HG03039 (cell line): ENCODE measurements at regions not wholly inside any gene's neighbourhood (a gene's known extent, or its start where the extent isn't known, plus 50 kb on each side); places are given as distances from the start of the nearest gene placed in this dataset.

Source experiments
- ATAC-seq: cut with Tn5 transposase; IDR thresholded peaks from one replicate; pipeline ENCODE4 v1.9.1; 2021; ENCODE audit warnings: mild to moderate bottlenecking, moderate library complexity; ENCODE audit not compliant: unreplicated experiment

GRCh38 chr3:117358717-117359314 lies 649.2 kb downstream of the TUSC7 start:
- no peak for ATAC-seq

DNA sequence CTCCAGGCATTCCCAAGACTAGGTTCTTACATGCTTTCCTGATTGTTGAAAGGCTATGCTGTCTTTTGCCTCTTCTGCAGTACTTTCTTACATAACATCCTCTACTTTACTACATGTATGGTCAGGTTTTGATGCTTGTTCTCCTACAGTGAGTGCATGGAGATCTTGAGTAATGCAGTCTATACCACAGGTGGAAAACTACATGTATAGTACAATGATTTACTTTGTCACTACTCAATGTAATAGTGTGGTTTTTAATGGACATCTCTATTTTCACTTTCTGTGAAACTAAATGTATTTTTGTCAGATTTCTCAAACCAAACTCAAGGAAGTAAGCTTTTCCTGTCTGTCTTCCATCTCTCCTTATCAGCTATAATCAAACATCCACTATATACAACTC lies 657.0 kb downstream of the TUSC7 start:
- ATAC-seq = no peak

GRCh38 chr3:117367861-117368260 lies 658.3 kb downstream of the TUSC7 start:
- no peak for ATAC-seq

DNA sequence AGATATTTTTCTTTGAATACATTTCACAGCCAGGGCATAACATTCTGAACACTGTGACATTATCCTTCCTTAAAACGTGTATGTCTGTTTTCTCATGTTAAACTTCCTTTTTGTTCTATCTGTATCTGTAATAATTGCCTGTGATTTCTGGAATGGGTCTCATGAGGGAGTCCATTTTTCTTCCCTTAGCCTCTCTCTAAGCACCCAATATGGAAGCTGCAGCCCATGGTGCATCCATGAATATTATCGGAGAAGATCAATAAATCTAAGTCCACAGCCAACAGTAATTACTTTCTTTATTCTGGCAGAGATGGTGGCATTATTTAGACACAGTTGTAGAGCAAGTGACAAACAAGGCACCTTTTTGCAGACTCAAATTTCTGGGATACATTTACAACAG lies 671.1 kb downstream of the TUSC7 start:
- ATAC-seq = no peak

DNA sequence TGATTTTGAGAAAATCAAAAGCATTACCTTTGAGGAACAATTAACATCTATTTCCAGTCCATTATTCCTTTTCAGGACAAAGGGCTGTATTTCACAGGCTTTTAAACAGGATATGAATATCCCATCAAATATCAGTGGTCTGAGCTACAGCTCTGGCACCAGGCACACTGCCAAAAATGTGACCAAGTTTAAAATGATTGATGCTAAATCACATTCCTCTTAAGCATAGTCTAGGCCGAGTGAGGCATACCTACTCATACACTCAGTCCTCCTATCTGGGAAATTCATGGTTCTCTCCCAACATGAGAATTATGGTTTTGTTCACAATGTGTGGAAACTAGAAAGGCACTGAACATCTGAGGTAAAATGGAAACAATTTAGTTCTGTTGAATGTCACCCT lies 683.5 kb downstream of the TUSC7 start:
- ATAC-seq = no peak

- ATAC-seq = no peak
Measured at GRCh38 chr3:117398141-117398899, 688.7 kb downstream of the TUSC7 start.

DNA sequence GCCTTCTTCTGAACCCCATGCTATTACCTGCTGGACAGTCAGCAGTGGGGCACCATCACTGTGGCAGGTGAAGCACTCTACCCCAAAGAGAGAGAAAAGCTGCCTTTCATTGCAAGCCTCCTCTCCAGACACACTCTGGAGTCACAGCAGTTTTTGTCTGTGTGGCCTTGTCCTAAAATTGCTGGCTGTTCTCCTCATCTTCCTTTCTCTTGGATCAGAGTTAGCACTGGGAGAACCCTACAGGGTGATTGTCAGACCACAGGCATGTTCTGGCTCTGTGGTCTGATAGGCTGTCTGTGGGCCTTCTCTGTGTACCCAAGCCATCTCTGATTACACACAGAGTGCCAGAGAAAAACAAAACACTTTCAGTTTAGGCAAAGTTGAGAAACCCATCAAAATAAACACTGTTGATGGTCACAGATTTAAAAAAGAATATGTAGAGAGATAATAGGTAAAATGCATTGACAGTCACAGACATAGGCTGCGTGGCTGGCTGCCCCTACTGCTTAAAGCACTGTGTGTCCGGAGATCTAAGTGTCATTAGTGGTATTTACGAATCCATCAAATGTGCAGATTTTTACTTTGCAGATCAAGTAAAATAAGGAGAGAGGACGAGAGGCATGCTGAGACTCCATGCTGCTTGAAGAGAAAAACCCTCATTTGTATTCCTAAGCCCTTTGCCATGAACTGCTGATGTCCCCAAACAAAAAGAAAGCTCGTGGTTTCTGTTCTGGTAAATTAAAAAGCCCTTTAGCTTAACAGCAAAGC lies 689.9 kb downstream of the TUSC7 start:
- ATAC-seq = no peak

DNA sequence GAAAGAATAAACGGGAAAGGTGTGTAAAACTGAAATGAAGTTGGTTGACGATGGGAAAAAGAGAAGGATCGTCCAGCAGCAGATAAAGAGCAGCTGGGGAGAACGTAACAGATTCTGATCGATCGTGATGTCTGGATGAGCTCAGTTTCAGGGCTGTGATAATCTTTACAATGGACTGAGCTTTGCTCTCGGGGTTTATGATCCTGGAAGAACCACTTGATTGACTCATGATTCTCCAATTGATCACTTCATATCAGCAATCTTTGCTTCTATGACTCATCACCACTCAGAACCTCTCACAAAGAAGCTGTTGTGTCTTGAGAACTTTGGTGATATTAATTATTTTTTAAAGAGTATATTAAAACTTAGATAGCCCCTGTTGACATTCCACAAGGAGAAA lies 690.7 kb downstream of the TUSC7 start:
- ATAC-seq = no peak

DNA sequence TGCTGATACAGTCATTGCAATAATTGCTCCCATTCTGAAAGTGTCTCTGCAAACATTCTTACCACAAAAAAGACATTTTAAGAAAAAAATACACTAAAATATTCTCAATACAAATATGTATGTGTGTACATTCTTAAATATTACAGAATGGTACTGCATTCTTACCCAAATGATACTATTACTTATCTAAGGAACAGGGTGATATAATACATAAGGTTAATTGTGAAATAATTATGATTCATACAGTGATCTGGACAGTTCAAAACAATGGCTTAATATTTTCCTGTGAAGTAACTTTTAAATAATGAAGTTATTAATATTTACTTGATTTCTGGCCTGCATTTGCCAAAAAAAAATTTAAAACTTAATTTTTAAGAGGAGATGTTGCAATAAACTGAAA lies 694.6 kb downstream of the TUSC7 start:
- ATAC-seq = no peak

DNA sequence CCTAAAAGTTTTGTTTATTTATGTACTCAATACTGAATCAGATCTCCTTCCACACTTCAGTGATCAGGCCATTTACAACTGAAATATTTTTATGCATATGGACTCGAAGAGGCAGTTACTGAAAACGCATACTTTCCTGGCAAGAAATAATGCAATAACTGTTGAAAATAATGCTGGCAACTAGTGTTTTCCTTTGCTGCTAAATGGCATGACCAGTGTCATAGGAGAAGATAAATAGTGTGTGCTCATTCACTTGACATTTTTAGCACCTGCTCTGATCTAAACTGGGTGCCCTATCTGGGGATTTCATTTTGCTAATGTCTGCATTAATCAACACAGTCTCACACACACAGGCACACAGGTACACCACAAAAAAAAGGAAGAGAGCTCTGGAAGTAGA lies 695.2 kb downstream of the TUSC7 start:
- ATAC-seq = no peak

DNA sequence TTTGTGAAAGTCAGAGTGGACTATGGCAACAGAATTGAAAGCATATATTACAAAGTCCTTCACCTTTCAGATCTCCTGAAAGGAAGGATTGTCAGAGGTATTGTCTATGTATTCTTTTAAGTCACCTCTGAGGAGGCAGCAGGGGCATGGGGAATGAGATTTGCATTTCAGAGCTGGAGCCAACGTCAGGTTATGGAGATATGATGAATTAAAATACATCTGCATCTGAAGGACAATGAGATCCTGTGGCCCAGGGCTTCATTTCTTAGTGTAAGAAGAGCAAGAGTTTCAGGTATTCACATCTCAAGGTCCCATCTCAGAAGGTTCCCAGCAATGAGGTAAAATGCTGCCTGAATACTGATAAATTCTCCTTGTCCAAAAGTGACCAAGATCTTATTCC lies 695.8 kb downstream of the TUSC7 start:
- no peak for ATAC-seq

DNA sequence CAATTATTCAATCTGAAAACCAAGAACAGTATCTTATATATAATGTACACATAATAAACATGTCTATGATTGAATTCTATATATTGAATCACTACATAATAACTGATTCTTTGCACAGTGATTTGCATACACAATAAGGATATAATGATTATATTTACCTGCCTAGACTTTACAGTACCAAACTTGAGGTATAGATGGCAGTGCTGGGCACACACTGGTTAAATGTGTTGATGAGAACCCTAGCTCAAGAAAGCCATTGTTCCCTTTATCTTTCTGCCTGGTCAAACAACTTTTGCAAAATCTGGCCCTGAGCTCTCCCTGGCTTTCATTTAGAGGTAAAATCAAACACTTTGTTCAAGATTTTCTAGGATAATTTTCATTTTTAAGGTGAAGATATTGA lies 697.7 kb downstream of the TUSC7 start:
- ATAC-seq = no peak

DNA sequence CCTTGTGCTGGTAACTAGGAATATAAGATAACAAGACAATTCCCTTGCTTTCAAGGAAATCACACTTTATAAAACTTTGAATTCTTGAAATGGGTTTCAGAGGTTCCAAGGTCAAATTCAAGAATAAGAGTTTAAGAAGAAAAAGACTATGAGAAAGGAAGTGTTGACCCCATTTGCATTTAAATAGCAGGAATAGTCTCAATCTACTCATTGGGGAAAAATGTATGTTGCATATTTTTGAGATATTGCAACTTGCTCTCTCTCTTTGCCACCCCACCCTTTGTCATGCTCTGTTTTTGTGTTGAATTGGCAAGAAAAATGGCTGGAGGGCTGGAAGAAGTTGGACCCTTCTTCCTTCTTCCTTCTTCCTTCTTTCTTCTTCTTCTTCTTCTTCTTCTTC lies 699.2 kb downstream of the TUSC7 start:
- no peak for ATAC-seq

- ATAC-seq = no peak
Measured at GRCh38 chr3:117409256-117409655, 699.7 kb downstream of the TUSC7 start.

DNA sequence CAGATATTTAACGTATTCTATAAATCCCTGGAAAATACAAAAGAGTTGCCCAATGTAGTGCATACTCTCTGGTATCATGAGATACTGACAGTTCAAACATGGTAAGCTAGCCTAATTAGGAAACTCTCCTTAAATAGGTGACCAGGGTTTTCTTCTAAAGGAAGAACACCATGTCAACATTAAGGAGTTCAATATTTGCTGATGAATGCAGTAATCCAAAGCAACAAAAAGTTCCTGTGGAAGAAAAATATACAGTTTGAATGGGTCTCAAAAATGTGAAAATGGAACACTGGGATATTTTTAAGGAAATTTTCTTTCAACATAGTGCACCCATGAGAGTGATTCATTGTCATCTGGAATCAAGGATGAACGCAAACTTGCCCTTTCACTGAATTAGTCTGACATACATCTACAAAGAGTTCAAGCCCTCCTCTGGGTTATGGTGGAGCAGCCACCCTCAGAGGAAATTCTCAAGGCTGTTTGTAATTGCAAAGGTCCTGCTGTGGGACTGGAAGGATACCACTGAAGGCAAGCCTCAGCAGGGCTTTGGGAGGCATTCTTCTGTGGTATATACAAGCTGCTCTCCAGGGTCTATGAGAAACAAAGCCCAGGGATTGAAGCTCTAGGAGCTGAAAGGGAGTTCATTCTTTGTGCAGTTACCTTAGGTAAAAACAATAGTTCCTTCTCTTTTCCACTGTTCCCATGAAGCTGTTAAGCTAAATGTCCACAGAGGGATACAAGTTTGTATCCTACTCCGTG lies 700.3 kb downstream of the TUSC7 start:
- no peak for ATAC-seq

DNA sequence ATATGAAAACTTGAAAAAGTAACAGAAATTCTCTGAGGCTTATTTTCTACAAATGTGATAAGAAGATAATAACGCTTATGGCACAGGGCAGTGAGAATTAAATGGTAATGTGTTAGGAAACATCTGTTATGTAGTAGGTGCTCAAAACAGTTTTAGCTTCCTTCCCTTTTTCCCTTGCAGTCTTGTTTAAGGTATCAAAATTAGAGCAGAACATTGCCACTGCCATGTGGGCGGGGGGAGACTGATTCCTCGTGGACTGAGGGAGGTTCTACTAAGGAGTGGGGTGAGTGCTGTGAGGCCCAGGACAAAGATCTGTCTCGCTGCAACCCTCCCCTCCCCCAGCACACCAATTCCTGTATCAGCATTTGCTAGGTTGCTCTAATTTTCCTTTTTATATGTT lies 702.4 kb downstream of the TUSC7 start:
- no peak for ATAC-seq

DNA sequence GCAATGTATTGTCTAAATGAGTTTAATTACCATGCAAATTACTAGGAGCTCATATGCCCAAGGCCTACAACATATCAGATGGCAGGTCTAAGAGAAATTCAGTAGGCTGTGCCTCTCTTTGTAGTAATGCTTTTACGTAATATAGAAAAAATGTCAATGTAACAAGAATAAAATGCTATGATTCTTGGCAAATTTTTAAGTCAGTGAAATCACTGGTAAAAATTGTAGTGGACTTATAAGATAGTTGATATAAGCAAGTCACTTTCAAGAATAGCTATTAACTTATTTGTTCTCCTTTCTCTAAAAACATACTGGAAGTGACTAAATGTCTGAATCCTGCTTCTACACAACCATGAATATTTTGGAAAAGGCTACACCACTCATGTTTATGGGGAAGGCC lies 707.8 kb downstream of the TUSC7 start:
- ATAC-seq = no peak

- ATAC-seq = no peak
Measured at GRCh38 chr3:117427081-117427480, 717.5 kb downstream of the TUSC7 start.

DNA sequence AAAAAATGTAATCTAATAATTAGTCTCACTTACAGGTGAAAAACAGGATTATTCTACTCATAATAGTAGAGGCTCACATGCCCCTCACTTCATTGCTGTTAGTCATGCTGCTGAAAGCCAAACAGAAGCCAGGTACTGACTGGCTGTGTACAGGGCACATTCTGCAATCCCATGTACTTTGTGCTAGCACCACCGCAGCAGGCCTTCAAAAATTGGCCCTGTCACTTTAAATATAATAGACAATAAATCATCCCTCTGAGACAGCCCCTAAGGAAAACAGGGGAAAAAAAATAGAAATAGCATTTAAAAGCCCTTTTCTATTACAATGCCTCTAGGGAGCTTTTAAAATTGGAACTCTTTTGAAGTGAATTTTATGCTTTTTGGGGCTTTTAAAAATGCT lies 723.8 kb downstream of the TUSC7 start:
- ATAC-seq = no peak

- no peak for ATAC-seq
Measured at GRCh38 chr3:117434661-117435412, 725.3 kb downstream of the TUSC7 start.

DNA sequence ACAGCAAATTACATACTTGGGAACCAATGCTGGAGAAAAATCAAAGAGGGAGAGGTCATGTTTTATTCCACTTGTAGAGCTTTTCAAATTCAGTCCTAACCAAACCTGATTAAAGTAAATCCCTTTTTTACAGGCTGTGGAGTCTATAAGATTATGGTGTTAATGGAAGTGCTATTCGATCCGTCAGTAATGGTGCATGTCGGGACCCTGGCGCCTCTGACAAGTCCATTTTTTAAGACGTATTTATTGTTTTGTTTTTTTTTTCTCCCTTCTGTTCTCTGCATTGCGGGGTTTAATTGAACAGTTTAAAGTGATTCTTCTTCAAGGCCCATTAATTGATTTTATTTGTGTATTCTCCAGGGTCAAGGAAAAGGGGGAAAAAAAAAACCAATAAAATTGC lies 725.9 kb downstream of the TUSC7 start:
- no peak for ATAC-seq
